Memory B cell (primary cell): ENCODE measurements at regions not wholly inside any gene's neighbourhood (a gene's known extent, or its start where the extent isn't known, plus 50 kb on each side); places are given as distances from the start of the nearest gene placed in this dataset.
"Not testable (repeated sequence)": the region's sequence is repeated elsewhere in the genome, so short reads cannot be mapped to it uniquely, and the experiment has no call there.

Source experiments
- ATAC-seq: fragments of 150-1000 bp; cut with Tn5 transposase; 2 replicates; pipeline ENCODE4 v1.10.0; 2021; ENCODE audit warnings: low read depth, mild to moderate bottlenecking, moderate library complexity
- DNase-seq, 2 donors: peaks; one replicate each; pipeline ENCODE4 v3.0.0; 2022; ENCODE audit warnings: low spot score in 2 of 2
- H3K27ac Mint-ChIP-seq: one replicate; pipeline ENCODE4 v1.8.0; 2022; ENCODE audit warnings: mild to moderate bottlenecking, moderate library complexity, mixed read lengths
- H3K27me3 Mint-ChIP-seq: one replicate; pipeline ENCODE4 v1.8.0; 2022; ENCODE audit warnings: mixed read lengths
- H3K36me3 Mint-ChIP-seq: one replicate; pipeline ENCODE4 v1.8.0; 2022; ENCODE audit warnings: mild to moderate bottlenecking, mixed read lengths
- H3K4me1 Mint-ChIP-seq: one replicate; pipeline ENCODE4 v1.8.0; 2022; ENCODE audit warnings: mixed read lengths
- H3K4me3 Mint-ChIP-seq: one replicate; pipeline ENCODE4 v1.8.0; 2022; ENCODE audit warnings: mild to moderate bottlenecking, moderate library complexity, mixed read lengths
- H3K9me3 Mint-ChIP-seq: one replicate; pipeline ENCODE4 v1.8.0; 2022; ENCODE audit warnings: mixed read lengths

DNA sequence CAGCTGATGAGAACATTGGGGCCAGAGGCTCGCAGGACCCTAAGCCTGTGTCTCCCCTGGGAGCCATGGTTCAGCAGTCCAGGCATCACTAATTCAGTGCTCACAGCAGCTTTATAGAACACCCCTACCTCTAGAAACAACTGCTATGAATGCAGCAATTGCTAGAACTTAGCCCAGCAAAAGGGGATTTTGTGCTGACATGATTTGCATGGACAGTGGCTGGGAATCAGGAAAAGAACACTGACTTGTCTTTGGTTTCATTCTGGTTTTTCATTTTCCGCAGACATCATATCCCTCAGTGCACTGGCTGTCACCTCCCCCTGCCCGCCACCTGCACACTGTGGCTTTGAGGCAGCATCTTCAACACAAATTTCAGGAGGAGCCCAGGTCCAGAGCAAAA is 3964.9 kb upstream of the TPTE start:
- not testable (repeated sequence) for DNase-seq, H3K4me3 Mint-ChIP-seq, H3K36me3 Mint-ChIP-seq, ATAC-seq, H3K4me1 Mint-ChIP-seq, H3K9me3 Mint-ChIP-seq, H3K27ac Mint-ChIP-seq, H3K27me3 Mint-ChIP-seq

DNA sequence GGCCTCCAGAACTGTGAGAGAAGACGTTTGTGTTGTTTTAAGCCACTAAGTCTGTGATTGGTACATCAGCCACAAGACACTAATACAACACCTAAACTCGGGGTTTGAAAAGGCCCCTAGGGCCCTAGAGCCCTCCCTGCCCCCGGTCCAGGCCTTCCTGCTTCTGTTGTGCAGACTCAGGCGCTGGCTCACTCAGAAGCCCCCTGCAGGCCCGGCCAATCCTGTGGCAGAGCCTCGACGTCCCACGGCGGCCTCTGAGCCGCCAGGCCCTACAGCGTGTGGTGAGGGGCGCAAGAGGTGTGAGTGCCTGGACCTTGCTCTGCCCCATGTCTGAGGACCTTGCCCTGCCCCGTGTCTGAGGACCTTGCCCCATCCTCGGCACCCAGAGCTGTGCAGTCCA is 3964.0 kb upstream of the TPTE start:
- H3K4me1 Mint-ChIP-seq, H3K27me3 Mint-ChIP-seq, DNase-seq, H3K4me3 Mint-ChIP-seq, ATAC-seq, H3K36me3 Mint-ChIP-seq, H3K27ac Mint-ChIP-seq, H3K9me3 Mint-ChIP-seq: not testable (repeated sequence)

DNA sequence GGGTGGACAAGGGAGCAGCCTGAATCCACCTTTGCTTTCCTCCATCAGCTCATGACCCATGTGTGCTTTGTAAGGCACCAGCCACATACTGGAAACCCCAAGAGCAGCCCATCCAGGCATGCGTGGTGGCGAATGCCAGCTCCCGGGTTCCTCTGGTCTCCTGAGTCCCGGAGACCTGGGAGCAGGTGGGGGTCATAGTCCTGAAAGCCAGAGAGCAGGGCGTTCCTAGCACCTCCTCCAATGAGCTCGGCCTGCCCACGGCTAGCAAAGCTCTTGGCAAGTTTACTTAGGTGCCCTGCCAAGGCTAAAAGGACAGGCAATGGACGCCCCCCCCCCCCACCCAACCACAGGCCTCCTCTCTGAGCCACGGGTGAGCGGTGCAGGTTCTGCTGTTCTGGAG is 3960.2 kb upstream of the TPTE start:
- H3K9me3 Mint-ChIP-seq, H3K4me3 Mint-ChIP-seq, ATAC-seq, DNase-seq, H3K27ac Mint-ChIP-seq, H3K27me3 Mint-ChIP-seq, H3K4me1 Mint-ChIP-seq, H3K36me3 Mint-ChIP-seq: not testable (repeated sequence)

DNA sequence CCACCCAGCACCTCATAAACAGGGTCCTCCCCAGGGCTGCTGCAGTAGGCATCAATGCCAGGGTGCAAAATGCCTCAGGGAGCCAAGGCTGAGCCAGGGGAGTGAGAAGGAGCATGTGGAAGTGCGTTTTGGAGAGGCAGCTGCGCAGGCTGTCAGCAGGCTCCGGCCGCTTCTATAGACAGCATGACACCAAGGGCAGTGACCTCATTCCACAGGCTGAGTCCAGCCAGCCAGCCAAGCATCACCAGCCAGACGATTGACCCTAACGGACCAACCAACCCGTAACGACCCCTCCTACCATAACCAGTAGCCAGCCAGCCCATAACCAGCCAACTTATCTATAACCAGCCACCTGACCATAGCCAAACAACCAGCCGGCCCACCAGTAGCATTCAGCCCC is 3959.8 kb upstream of the TPTE start:
- not testable (repeated sequence) for H3K27me3 Mint-ChIP-seq, H3K4me3 Mint-ChIP-seq, H3K4me1 Mint-ChIP-seq, ATAC-seq, DNase-seq, H3K9me3 Mint-ChIP-seq, H3K27ac Mint-ChIP-seq, H3K36me3 Mint-ChIP-seq

DNA sequence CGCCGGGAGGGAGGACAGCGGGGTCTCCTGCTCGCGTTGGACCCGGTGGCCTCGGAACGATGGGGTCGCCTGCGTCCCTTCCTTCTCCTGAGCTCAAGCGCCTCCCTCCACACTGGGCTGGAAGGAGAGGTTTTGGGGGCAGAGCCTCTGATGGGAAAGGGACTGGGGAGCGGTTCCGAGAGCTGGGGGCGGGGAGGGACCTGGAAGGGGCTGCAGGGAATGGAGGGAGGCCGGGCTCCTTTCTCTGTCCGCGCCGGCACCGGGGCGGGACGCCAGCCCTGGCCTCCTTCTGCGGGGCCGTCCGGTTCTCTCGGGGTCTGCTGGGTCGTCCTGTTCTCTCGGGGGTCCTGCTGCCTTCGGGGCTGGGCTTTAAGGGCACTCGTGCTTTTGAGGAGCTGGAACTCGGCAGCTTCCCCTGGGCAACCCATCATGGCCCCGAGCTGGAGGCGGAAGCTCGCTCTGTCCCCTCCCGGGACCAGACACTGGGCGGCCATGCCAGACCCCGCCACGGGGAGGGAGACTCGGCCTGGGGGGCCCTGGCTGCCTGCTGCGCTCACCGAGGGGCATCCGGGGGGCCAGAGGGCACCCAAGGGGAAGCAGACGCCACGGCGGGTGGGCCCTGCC is 3956.7 kb upstream of the TPTE start:
- DNase-seq, H3K9me3 Mint-ChIP-seq, H3K27me3 Mint-ChIP-seq, H3K36me3 Mint-ChIP-seq, H3K4me1 Mint-ChIP-seq: not testable (repeated sequence)
- H3K4me3 Mint-ChIP-seq, result peak overlapping the region; percentile 59
- H3K27ac Mint-ChIP-seq, result peak overlapping the region; percentile 82
- peak; percentile 6 for ATAC-seq

DNA sequence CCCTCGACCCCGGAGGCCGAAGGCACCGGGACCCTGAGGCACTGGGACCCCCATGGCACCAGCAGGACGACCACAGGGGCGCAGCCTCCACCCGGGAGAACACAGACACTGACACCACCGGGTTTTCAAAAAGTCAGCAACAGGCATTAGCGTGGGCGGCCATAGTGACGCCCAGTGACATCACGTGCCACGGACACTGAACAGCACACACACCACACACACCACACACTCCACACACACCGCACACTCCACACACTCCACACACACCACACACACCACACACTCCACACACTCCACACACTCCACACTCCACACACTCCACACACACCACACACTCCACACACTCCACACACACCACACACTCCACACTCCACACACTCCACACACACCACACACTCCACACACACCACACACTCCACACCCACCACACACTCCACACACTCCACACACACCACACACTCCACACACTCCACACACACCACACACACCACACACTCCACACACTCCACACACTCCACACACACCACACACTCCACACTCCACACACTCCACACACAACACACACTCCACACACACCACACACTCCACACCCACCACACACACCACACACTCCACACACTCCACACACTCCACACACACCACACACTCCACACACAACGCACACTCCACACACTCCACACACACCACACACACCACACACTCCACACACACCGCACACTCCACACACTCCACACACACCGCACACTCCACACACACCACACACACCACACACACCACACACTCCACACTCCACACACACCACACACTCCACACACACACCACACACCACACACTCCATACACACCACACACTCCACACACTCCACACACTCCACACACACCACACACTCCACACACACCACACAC is 3955.9 kb upstream of the TPTE start:
- Mint-ChIP-seq H3K27ac (peak overlapping the region; percentile 82), H3K4me3 (peak overlapping the region; percentile 64)
- H3K9me3 Mint-ChIP-seq, H3K4me1 Mint-ChIP-seq, H3K27me3 Mint-ChIP-seq, H3K36me3 Mint-ChIP-seq: not testable (repeated sequence)
- peak; percentile 47 for ATAC-seq
- peak; percentile 24 to 33 for DNase-seq

DNA sequence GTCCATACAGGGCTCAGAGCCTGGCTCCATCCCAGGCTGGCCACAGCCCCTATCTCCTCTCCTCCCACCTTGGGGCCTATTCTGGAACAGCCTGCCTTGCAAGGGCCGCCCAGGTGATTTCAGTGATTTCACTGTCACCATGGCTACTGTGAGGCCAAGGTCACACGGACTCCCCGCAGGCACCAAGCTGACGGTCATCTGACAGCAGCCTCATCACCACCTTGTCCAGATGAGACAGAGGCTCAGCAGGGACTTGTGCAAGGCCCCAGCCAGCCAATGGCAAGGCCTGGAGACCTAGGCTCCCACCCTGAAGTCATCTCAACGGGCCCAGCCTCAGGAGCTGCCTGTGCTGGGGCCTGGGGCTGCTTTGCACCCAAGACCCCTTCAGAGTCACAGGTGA is 3953.8 kb upstream of the TPTE start:
- not testable (repeated sequence) for H3K27ac Mint-ChIP-seq, H3K27me3 Mint-ChIP-seq, H3K4me3 Mint-ChIP-seq, H3K36me3 Mint-ChIP-seq, H3K9me3 Mint-ChIP-seq, ATAC-seq, DNase-seq, H3K4me1 Mint-ChIP-seq

DNA sequence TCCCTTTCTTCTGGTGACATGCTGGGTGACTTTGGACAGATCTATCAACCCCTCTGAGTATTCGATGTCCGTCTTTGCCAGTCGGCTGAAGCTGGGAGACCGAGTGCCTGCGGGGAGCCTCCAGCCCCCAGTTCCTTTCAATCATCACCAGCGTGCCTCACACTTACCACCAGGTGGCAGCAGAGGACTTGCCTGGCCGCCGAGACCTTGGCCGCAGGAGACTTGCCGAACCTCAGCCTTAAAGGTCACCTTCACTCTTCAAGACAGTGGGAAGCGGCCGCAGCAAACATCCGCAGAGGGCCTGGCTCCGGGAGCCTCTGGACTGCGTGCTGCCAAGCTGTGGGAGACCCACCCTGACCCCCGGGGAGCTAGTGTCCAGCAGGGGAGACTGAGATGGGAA is 3952.2 kb upstream of the TPTE start:
- peak; percentile 59 for ATAC-seq
- not testable (repeated sequence) for H3K4me3 Mint-ChIP-seq, H3K4me1 Mint-ChIP-seq, H3K27ac Mint-ChIP-seq, H3K9me3 Mint-ChIP-seq, H3K36me3 Mint-ChIP-seq, H3K27me3 Mint-ChIP-seq, DNase-seq

DNA sequence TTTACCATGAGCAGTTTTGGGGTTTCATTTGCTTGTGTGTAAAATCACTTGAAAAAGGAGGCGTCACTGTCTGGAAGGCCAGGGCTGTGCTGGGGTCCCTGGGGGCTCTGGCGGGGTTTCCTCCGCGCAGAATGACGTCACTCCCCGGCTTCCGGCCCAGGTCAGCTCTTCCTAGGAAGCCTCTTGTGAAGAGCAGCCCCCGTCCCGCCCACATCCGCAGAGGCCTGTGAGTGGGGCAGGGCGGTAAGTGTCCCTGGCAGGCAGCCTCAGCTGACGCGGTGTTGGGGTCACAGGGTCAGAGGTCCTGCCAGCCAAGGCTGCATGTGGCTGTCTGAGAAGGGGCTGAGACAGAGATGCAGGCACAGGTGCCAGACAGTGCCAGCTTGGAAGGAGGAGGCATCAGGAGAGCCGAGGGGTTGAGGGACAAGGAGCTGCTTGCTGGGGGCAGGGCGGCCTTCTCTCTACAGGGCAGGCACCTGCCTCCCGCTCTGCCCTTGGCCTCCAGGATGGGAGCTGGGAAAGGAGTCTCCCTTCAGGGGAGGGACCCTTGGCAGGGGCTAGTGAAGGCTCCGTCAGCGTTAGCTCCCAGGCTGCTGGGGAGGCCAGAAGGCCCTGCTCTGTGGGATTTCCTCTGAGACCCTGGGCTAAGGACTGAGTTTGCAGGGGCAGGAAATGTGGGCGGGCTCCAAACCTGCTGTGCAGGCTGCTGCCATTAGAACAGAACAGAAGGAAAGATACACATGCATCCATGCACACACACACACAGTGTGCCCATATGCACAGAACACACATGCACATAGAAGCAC is 3951.6 kb upstream of the TPTE start:
- not testable (repeated sequence) for H3K36me3 Mint-ChIP-seq, DNase-seq, H3K4me1 Mint-ChIP-seq, H3K9me3 Mint-ChIP-seq, H3K27ac Mint-ChIP-seq, H3K4me3 Mint-ChIP-seq, H3K27me3 Mint-ChIP-seq
- ATAC-seq, result peak; percentile 80

DNA sequence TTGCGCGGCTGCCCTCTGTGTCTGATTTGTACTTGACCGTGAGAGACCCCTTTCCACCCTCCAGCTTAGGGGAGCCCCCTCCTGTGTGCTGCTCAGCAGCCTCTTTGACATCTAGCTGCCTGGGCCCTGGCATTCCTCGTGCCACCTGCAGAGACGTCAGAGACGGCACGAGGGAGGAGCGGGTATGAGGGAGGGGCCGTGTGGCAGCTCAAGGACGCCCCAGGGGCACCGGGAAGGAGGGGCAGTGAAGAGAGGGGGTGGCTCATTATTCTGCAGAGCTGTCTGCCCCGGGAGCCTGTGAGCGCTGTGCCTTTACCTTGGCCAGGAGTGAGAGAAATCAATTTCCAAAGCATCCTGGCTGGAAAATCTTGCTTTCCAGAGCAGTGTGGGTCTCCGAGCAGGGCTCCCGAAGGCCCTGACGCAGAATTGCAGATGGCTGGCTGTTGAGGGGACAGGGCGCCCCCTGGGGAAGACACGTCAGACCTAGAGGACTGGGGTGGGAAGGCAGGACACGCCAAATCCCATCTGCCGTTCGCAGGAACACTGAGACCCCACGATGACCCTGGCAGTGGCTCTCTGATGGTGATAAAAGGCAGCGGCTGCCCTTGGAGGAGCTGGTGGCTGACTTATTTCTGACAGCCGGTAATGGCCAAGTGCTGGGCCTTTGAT is 3950.5 kb upstream of the TPTE start:
- H3K27me3 Mint-ChIP-seq, H3K9me3 Mint-ChIP-seq, H3K36me3 Mint-ChIP-seq, H3K4me3 Mint-ChIP-seq, H3K27ac Mint-ChIP-seq, ATAC-seq, DNase-seq, H3K4me1 Mint-ChIP-seq: not testable (repeated sequence)

DNA sequence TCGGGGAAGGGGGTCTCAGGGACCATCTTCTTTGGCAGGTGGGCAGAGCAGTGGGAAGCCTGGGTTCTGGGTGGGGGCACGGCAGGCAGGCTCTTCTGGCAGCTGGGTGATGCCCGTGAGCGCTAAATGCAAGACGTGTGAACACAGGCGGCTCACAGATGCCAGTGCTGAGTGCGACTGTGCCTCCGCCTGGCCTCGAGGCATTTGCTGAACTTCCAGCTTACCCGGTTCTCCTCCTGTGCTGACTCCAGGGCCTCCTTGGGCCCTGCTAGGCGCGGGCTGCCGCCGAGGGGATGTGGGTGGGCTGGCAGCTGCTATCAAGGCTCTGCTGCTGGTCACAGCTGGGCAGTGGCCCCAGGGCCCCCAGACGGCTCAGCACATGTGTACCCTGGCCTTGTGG is 3947.8 kb upstream of the TPTE start:
- not testable (repeated sequence) for H3K9me3 Mint-ChIP-seq, H3K27me3 Mint-ChIP-seq, H3K27ac Mint-ChIP-seq, H3K4me1 Mint-ChIP-seq, DNase-seq, H3K36me3 Mint-ChIP-seq, H3K4me3 Mint-ChIP-seq, ATAC-seq

DNA sequence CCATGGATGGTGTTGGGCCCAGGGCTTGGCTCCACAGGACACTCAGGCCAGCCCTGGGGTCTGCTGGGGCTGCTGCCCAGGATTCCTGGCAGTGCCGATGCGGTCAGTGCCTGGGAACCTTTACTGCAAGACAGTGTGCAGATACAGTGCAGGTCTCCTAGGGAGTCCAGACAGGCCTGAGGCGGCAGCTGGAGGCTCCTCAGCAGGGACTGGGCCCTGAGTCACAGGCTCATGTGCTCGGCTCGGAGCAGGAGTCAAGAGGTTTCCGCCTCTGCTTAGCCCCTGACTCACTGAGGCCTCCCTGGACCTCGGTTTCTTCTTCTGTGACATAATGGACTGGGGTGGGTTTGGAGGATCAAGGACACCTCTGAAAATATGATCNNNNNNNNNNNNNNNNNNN is 3941.6 kb upstream of the TPTE start:
- DNase-seq, H3K36me3 Mint-ChIP-seq, H3K27me3 Mint-ChIP-seq, H3K9me3 Mint-ChIP-seq, ATAC-seq, H3K27ac Mint-ChIP-seq, H3K4me3 Mint-ChIP-seq, H3K4me1 Mint-ChIP-seq: not testable (repeated sequence)
